Stimulated activated CD4-positive, alpha-beta T cell treated with anti-CD3 and anti-CD28 coated beads, Interleukin-15, amount 100 ng/mL, for 48 hours (primary cell): ENCODE measurements at regions not wholly inside any gene's neighbourhood (a gene's known extent, or its start where the extent isn't known, plus 50 kb on each side); places are given as distances from the start of the nearest gene placed in this dataset.

Experiments used
- DNase-seq, 2 donors: peaks; one replicate each; pipeline ENCODE4 v3.0.0-alpha.2; 2020; ENCODE audit warnings: low read depth in 2 of 2

DNA sequence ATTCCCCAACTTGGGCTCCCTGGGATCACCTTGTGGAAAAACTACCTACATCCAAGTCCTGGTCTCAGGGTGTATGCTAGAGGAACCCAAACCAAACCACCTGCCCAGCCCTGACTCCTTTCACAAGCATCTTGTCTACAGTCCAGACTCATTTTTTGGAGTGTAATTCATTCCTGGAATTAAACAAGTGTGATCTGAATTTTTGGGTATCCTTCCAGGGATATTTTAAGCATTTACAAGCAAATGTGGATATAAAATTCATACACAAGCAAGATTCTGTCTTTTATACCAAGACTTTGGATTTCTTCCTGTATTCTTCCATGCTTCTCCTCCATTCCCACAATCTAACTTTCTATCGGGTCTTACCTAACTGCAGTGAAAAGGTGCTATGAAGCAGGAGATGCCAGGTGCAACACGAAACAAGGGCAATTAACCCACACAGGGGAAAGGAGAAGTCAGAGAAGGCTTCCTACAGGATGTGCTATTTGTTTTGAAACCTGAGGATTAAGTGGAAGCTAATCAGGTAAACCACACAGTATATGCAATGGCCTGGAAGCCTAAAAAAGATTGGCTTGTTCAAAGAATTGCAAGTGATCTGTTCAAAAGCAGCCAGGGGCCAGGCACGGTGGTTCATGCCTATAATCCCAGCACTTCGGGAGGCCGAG is 417.2 kb upstream of the C16orf82 start:
- no peak for DNase-seq

- no peak for DNase-seq
Observed at GRCh38 chr16:26651464-26651863, 415.3 kb upstream of the C16orf82 start.

DNA sequence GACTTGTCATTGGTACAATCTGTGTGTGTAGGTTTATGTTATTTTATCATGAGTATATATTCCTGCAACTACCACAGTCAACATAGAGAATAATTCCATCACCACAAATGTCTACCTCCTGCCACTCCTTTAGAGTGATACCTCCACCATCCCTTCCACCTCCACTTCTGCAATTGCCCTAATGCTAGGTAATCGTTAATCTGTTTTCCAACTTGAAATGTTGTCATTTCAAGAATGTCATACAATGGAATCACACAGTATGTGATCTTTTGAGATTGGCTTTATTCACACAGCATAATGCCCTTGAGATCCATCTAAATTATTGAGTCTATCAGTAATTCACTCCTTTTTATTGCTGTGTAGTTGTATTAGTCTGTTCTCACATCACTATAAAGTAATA is 414.8 kb upstream of the C16orf82 start:
- no peak for DNase-seq

- no peak for DNase-seq
Observed at GRCh38 chr16:26658486-26658885, 408.2 kb upstream of the C16orf82 start.

- no peak for DNase-seq
Observed at GRCh38 chr16:26658915-26659314, 407.8 kb upstream of the C16orf82 start.

DNA sequence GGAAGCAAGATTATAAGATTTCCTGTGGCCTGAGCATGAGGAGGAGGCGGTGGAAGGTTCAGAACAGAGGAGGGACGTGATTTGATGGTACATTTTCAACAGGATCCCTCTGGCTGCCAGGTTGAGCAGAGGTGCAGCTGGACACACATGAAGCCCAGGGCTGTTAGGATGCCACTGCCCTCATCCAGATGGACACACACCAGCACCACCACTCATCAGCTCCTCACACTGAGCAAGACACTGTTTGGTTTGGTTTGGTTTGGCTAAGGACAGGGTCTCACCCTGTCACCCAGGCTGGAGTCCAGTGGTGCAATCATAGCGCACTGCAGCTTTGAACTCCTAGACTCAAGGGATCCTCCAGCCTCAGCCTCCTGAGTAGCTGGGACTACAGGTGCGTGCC is 402.6 kb upstream of the C16orf82 start:
- no peak for DNase-seq

DNA sequence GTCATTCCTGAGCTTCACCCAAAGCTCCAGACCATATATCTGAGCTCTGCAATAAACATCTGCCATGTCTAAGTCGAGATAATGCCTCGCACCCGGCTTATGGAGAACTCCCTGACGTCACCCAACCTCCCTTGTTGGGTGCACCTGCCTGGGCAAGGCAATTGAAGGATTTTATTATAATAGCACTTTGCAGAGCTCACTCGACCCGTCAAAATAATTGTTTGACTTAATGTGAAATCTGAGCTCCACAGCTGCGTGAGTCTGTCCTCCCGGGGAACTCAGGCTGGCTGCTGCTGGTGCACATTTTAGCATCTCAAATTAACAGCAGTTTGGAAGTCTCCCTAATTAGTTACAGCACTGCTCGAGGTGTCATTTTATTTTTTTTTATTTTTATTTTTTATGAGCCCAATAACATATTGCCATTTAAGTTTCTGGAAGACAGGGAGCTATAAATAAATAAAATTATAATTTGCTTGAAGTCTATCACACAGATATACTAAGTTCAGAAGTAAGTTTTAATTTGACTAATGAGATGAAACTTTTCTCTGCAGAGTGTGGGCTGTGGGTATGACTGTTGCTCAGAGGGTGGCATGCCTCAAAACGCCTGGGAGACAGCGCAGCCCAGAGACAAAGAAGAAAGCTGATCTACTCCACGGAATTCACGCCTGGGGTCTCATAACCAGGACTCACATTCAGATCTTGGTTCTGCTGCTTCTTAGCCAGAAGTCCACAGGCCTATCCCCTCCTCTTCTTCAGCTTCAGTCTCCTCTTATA is 401.4 kb upstream of the C16orf82 start:
- DNase-seq: peak in 1 of 2 donors; percentile 9

DNA sequence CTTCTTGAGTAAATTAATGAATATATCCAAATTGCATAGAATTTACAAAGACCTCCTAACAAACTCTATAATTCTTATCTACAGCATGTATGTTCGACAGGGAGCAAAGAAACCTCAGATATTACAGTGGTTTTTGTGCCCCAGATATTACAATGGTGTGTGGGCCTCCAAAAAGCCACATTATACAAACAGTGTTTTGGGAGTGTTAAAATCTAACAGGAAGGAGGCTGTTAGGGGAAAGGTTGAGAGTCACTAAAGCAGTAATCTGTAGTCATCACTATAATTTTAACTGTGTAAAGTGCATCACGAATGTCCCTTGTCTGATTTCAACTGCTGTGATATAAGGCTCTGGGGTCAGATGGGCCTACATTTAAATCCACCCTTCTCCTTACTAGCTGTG is 400.2 kb upstream of the C16orf82 start:
- no peak for DNase-seq

GRCh38 chr16:26667307-26667706 is 399.4 kb upstream of the C16orf82 start:
- no peak for DNase-seq

GRCh38 chr16:26668026-26668425 is 398.7 kb upstream of the C16orf82 start:
- DNase-seq: no peak

DNA sequence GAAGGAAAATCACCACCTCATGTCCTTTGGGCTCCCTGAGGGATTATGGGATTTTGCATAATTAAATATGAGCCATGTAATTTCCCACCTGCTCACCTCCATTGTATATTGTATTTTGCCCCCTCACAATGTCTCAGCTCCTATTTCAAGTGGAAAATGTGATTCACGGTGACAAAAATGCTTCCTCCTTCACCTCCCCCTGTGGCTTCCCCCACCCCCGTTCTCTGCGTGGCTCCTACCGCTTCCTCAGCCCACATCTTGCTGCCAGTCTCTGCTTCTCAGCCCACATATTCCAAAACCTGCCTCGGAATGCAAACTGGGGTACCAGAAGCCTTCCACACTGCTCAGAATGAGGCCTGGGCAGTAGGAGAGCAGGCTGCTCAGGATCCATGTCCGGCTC is 394.5 kb upstream of the C16orf82 start:
- peak; percentile 6 to 46 for DNase-seq

DNA sequence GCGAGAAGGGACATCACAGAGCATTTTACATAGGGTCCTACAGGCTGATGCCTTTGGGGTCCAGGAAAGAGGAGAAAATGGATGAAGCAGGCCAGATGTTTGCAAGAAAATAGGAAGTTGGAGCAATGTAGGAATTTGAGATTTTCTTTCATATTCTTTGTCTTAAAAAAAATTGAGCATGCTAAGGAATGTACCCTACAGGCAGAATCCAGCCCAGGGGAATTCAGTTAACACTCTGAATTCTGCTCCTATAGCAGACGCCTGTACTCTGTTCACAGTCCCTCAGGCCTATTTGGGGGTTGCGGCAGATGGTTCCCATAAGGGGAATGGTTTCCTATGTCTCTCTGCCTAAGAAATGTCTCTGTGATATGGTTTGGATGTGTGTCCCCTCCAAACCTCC is 393.7 kb upstream of the C16orf82 start:
- no peak for DNase-seq

- no peak for DNase-seq
Observed at GRCh38 chr16:26680671-26681070, 386.1 kb upstream of the C16orf82 start.

DNA sequence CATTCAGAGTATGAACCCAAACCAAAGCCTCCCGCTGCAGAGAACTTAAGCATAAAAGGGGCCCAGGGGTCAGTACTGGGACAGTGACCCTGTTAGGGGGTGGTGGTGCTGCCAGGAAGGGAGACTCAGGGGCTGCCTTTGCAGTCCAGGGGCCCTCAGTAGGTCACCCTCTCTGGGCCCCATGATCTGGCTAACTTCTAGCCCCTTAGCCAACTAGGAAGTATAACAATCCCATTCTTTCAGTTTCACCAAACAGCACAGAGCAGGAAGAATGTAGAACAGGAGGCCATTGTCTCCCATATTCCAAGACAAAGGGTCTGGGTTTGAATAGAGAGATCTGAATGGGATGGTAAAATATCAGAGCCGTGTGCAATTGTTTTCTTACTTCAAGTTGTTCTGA is 378.6 kb upstream of the C16orf82 start:
- DNase-seq: no peak

DNA sequence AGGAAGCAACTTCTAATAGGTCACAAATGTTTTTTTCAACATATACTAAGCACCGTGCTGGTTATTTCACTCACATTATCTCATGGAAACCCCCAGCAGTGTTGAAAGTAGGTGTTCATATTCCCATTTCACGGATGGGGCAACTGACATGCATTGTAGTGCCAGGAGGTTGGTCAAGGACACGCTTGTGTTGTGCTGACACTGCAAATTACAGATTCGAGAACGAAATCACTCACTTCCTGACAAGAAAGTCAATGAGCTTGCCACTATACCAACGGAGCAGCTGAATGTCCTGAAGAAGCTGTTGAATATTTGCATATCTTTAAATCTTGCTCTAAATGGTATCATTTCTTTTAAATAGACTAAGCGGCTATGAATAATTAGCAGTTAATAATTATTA is 378.0 kb upstream of the C16orf82 start:
- DNase-seq: no peak

- no peak for DNase-seq
Observed at GRCh38 chr16:26692658-26693057, 374.1 kb upstream of the C16orf82 start.

DNA sequence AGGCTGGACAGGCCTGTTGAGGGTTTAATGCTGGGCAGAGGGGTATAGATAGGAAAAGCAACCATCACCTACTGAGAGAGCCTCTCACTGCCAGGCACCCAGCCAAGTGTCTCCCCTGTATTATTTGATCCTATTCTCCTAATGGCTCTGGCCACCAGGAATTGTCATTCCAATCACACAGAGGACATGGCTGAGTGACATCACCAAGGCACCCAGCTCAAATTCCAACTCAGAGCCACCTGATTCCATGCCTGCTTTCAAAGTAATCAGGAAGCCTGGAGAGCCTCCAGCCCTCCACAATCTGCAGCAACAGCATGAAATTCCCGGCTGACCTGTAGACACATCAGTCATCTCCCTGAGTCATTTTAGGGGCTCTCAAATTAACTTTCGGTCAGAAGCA is 368.9 kb upstream of the C16orf82 start:
- DNase-seq: no peak

GRCh38 chr16:26700250-26700649 is 366.5 kb upstream of the C16orf82 start:
- no peak for DNase-seq

DNA sequence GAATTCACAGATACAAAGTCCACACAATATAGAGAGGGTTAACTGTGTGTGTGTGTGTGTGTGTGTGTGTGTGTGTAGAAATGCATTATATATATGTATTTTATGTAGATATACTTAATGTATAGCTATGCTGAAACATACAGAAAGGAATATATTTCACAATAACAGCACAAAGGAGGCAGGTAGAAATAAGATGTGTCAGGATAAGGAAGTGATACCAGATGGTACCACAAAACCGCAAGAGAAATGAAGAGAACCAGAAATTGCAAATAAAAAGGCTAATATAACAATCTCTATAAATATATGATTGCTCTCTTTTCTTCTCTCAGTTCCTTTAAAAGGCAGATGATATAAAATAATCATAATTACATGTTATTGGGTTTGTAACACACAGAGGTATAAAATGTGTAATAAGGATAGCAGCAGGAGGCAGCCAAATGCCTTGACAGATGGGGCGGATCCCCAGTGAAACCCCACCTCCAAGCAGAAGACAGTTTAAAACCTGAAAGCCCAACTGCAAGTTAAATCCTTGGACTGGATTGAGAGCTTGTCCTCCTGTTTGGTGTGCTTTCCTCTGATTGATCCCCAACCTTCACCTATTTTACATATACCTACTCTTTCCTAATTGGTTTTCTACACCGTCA is 365.4 kb upstream of the C16orf82 start:
- no peak for DNase-seq

GRCh38 chr16:26705346-26705745 is 361.4 kb upstream of the C16orf82 start:
- DNase-seq: no peak

- DNase-seq: no peak
Observed at GRCh38 chr16:26708428-26708827, 358.3 kb upstream of the C16orf82 start.

GRCh38 chr16:26709175-26709574 is 357.6 kb upstream of the C16orf82 start:
- DNase-seq: no peak

DNA sequence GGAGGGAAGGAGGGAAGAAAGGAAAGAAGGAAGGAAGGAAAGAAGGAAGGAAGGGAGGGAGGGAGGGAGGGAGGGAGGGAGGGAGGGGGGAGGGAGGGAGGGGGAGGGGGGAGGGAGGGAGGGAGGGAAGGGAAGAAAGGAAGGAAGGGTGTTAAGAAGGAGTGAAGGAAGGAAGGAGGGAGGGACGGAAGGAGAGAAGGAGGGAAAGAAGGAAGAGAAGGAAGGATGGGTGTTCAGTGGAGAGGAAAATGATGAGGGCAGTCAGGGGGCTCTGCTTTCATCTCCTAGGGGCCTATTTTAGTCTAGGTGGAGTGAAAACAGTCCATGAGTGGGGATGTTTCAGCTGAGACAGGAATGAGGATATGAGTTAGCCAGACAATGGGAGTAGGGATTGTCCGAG is 357.0 kb upstream of the C16orf82 start:
- DNase-seq: no peak
